PC-9 (cell line): ENCODE measurements at regions not wholly inside any gene's neighbourhood (a gene's known extent, or its start where the extent isn't known, plus 50 kb on each side); places are given as distances from the start of the nearest gene placed in this dataset.

Source experiments
- EZH2 ChIP-seq: fragments of 200-600 bp; sonication (generic); IDR thresholded peaks from 2 replicates; pipeline ENCODE4 v1.8.0; 2017; ENCODE audit warnings: antibody characterized with exemption, low read depth
- TF ChIP-seq, protein P1 (sequence below): fragments of 200-600 bp; sonication (generic); conservative IDR thresholded peaks from 2 replicates; pipeline ENCODE4 v1.6.1; 2017; ENCODE audit warnings: mixed run types, antibody characterized with exemption, mild to moderate bottlenecking, moderate library complexity

DNA sequence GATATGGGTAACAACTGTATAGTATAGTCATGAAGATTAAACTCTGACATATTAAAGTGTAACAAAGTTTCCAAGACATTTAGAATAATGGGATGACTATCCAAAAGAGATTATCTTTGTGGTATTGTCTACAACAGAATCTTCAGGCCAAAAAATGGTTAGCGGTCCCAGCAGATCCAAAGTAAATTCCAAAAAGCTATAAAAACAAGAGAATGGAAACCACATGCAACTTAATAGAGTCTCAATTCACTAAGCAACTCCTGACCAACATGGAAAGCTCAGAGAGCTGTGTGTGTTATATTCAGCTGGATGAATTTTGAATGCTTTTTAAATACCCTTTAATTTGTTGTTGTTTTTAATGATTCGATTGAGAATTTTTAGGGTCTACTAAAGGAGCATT, 688.2 kb downstream of the CETN3 start:
- TF ChIP-seq, protein P1, sequence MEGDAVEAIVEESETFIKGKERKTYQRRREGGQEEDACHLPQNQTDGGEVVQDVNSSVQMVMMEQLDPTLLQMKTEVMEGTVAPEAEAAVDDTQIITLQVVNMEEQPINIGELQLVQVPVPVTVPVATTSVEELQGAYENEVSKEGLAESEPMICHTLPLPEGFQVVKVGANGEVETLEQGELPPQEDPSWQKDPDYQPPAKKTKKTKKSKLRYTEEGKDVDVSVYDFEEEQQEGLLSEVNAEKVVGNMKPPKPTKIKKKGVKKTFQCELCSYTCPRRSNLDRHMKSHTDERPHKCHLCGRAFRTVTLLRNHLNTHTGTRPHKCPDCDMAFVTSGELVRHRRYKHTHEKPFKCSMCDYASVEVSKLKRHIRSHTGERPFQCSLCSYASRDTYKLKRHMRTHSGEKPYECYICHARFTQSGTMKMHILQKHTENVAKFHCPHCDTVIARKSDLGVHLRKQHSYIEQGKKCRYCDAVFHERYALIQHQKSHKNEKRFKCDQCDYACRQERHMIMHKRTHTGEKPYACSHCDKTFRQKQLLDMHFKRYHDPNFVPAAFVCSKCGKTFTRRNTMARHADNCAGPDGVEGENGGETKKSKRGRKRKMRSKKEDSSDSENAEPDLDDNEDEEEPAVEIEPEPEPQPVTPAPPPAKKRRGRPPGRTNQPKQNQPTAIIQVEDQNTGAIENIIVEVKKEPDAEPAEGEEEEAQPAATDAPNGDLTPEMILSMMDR: no peak
- no peak for TF ChIP-seq EZH2
